ENCODE measurements at regions not wholly inside any gene's neighbourhood (a gene's known extent, or its start where the extent isn't known, plus 50 kb on each side); places are given as distances from the start of the nearest gene placed in this dataset.

GRCh38 chr3:1515882-1516281, 423.1 kb downstream of the CNTN6 start:
- FAIRE-seq (no peak), DNase-seq (ENCODE audit: low read depth, low spot score) (no peak)
- H3K9me1 ChIP-seq (replicated peaks; ENCODE audit: control insufficient read depth, extremely low read depth, insufficient read depth, low read length): no peaks in the 10 kb centered on the region
- no peaks in the 10 kb centered on the region for H4K20me1 ChIP-seq (replicated peaks; ENCODE audit: control insufficient read depth, extremely low read depth, insufficient read depth, low read length)
- no peak overlapping the region for H3K4me3 ChIP-seq (replicated peaks in 1 of 3; ENCODE audit: insufficient read depth in 1 of 3, low read depth in 1 of 3, low read length in 3 of 3)
- TF ChIP-seq, protein P1, sequence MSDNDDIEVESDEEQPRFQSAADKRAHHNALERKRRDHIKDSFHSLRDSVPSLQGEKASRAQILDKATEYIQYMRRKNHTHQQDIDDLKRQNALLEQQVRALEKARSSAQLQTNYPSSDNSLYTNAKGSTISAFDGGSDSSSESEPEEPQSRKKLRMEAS (IDR thresholded peaks at IDR 0.05; ENCODE audit: insufficient read depth, insufficient read length): no peak
- TF ChIP-seq POLR2AphosphoS5 (IDR thresholded peaks at IDR 0.05; ENCODE audit: insufficient read depth, low read depth, low read length): no peak
- TF ChIP-seq EZH2 (IDR thresholded peaks at IDR 0.05; ENCODE audit: borderline replicate concordance, low read depth, low read length, severe bottlenecking): no peak
- no peak for TF ChIP-seq POLR2A (IDR thresholded peaks at IDR 0.05; ENCODE audit: low read depth, low read length)
- no peak for TF ChIP-seq GATA2 (IDR thresholded peaks at IDR 0.05; ENCODE audit: insufficient read depth, insufficient read length, low read depth, low read length)
- no peak for TF ChIP-seq CTCF (IDR thresholded peaks at IDR 0.05; ENCODE audit: extremely low read depth in 1 of 2, insufficient read depth in 1 of 2, low read depth in 1 of 2, low read length in 2 of 2)
- no peak for TF ChIP-seq FOS (IDR thresholded peaks at IDR 0.05; ENCODE audit: borderline replicate concordance, insufficient read depth, low read length)
- no peak for TF ChIP-seq JUN (IDR thresholded peaks at IDR 0.05; ENCODE audit: borderline replicate concordance, insufficient read depth, insufficient read length, low read depth)
- no peak for TF ChIP-seq MYC (IDR thresholded peaks at IDR 0.05; ENCODE audit: low read depth, low read length)
- H3K4me1 ChIP-seq (ENCODE audit: control insufficient read depth, extremely low read depth, insufficient read depth, low read length): no peaks in the 10 kb centered on the region
- intact Hi-C loops (cut with micrococcal nuclease) (no loop called here), dilution Hi-C loops (cut with MboI; ENCODE audit: extremely low pct_ligation_motif_present, low sequenced_read_pairs) (no loop called here)
- H3K36me3 ChIP-seq (ENCODE audit: control insufficient read depth in 2 of 2, extremely low read depth in 1 of 2, insufficient read depth in 2 of 2, low read length in 2 of 2): no peaks in the 10 kb centered on the region
- H3K27me3 ChIP-seq (ENCODE audit: control insufficient read depth in 2 of 2, insufficient read depth in 2 of 2, low read length in 2 of 2): no peaks in the 10 kb centered on the region
- no TSS peak for BruUV-seq (replicated peaks)
- H3K4me2 ChIP-seq (ENCODE audit: insufficient read depth, low read length): no peak overlapping the region
- H3K79me2 ChIP-seq (ENCODE audit: control insufficient read depth, insufficient read depth, low read length): no peaks in the 10 kb centered on the region
- H3K9ac ChIP-seq (replicated peaks; ENCODE audit: extremely low read depth, insufficient read depth, low read length): no peak overlapping the region
- peaks cover 2% of the 10 kb centered on the region for H3K9me3 ChIP-seq (replicated peaks; ENCODE audit: control insufficient read depth, insufficient read depth, low read length)
- no peak overlapping the region for H2AFZ ChIP-seq (ENCODE audit: low read depth, low read length)
- CTCF ChIA-PET: no interaction called here
- H3K27ac ChIP-seq (ENCODE audit: insufficient read depth, low read depth, low read length): no peak overlapping the region
- POLR2A ChIA-PET: no interaction called here
